HG03135 (cell line): ENCODE measurements at regions not wholly inside any gene's neighbourhood (a gene's known extent, or its start where the extent isn't known, plus 50 kb on each side); places are given as distances from the start of the nearest gene placed in this dataset.
"Not testable (repeated sequence)": the region's sequence is repeated elsewhere in the genome, so short reads cannot be mapped to it uniquely, and the experiment has no call there.

Source experiments
- ATAC-seq: cut with Tn5 transposase; IDR thresholded peaks from one replicate; pipeline ENCODE4 v1.9.1; 2021; ENCODE audit warnings: mild to moderate bottlenecking, moderate library complexity; ENCODE audit not compliant: unreplicated experiment

- no peak for ATAC-seq
Measured at GRCh38 chr18:62442391-62442790, 80.4 kb upstream of the ZCCHC2 start.

- ATAC-seq: peak; percentile 54
Measured at GRCh38 chr18:62445386-62445917, 77.4 kb upstream of the ZCCHC2 start.

GRCh38 chr18:62446511-62446910 is 76.3 kb upstream of the ZCCHC2 start:
- no peak for ATAC-seq

GRCh38 chr18:62447652-62448051 is 75.2 kb upstream of the ZCCHC2 start:
- no peak for ATAC-seq

- no peak for ATAC-seq
Measured at GRCh38 chr18:62448426-62448825, 74.4 kb upstream of the ZCCHC2 start.

GRCh38 chr18:62449490-62450104 is 73.2 kb upstream of the ZCCHC2 start:
- ATAC-seq: no peak

- ATAC-seq: no peak
Measured at GRCh38 chr18:62450175-62450545, 72.7 kb upstream of the ZCCHC2 start.

GRCh38 chr18:62450546-62451410 is 72.0 kb upstream of the ZCCHC2 start:
- ATAC-seq: no peak

- ATAC-seq: no peak
Measured at GRCh38 chr18:62452280-62452831, 70.5 kb upstream of the ZCCHC2 start.

GRCh38 chr18:62453864-62454263 is 69.0 kb upstream of the ZCCHC2 start:
- ATAC-seq: no peak

GRCh38 chr18:62454527-62454926 is 68.3 kb upstream of the ZCCHC2 start:
- no peak for ATAC-seq

GRCh38 chr18:62455222-62455621 is 67.6 kb upstream of the ZCCHC2 start:
- ATAC-seq: no peak

GRCh38 chr18:62457877-62458276 is 64.9 kb upstream of the ZCCHC2 start:
- no peak for ATAC-seq

- no peak for ATAC-seq
Measured at GRCh38 chr18:62458346-62458745, 64.5 kb upstream of the ZCCHC2 start.

- no peak for ATAC-seq
Measured at GRCh38 chr18:62458868-62459716, 63.7 kb upstream of the ZCCHC2 start.

- ATAC-seq: no peak
Measured at GRCh38 chr18:62460851-62461300, 61.9 kb upstream of the ZCCHC2 start.

GRCh38 chr18:62461591-62461990 is 61.2 kb upstream of the ZCCHC2 start:
- ATAC-seq: no peak

- ATAC-seq: no peak
Measured at GRCh38 chr18:62464266-62464665, 58.6 kb upstream of the ZCCHC2 start.

GRCh38 chr18:62469131-62469530 is 53.7 kb upstream of the ZCCHC2 start:
- ATAC-seq: not testable (repeated sequence)
